K562 (cell line): ENCODE measurements at regions not wholly inside any gene's neighbourhood (a gene's known extent, or its start where the extent isn't known, plus 50 kb on each side); places are given as distances from the start of the nearest gene placed in this dataset.

Experiments used
- MAZ ChIP-seq, 2 experiments: fragments of 450-650 bp in 1 of 2; sonication (generic) in 1 of 2; formaldehyde crosslinking; IDR thresholded peaks in 1 of 2; conservative IDR thresholded peaks in 1 of 2; 2 replicates each; pipeline versions ENCODE4 v1.4.0 to v1.5.0; 2020; ENCODE audit warnings: mild to moderate bottlenecking in 1 of 2, missing genetic modification reagents in 1 of 2
- NBN ChIP-seq: fragments of 450-650 bp; IDR thresholded peaks from 2 replicates; pipeline ENCODE4 v1.6.1; 2016; ENCODE audit warnings: low read depth, mild to moderate bottlenecking
- NFIC ChIP-seq: fragments of 450-650 bp; IDR thresholded peaks from 2 replicates; pipeline ENCODE4 v1.6.1; 2017; ENCODE audit warnings: mild to moderate bottlenecking, inconsistent platforms
- NONO ChIP-seq, 2 experiments: fragments of 200-400 bp in 1 of 2; fragments of 450-650 bp in 1 of 2; formaldehyde crosslinking in 1 of 2; IDR thresholded peaks; 2 replicates each; pipeline ENCODE4 v1.6.1; 2017; ENCODE audit warnings: low read depth in 2 of 2, mild to moderate bottlenecking in 2 of 2, moderate library complexity in 2 of 2, low read length in 1 of 2
- PATZ1 ChIP-seq: fragments of 250-450 bp; sonication (Bioruptor Pico); IDR thresholded peaks from 2 replicates; pipeline ENCODE4 v1.5.0; 2020; ENCODE audit warnings: mild to moderate bottlenecking, borderline replicate concordance
- PHB ChIP-seq: fragments of 250-450 bp; sonication (Bioruptor Pico); IDR thresholded peaks from 2 replicates; pipeline ENCODE4 v1.5.0; 2021
- PHF21A ChIP-seq: fragments of 450-650 bp; IDR thresholded peaks from 2 replicates; pipeline ENCODE4 v1.6.1; 2017; ENCODE audit warnings: low read depth, borderline replicate concordance
- PRDM10 ChIP-seq: fragments of 450-650 bp; IDR thresholded peaks from 2 replicates; pipeline ENCODE4 v1.6.1; 2018; ENCODE audit not compliant: partially characterized antibody
- SRF ChIP-seq, 2 experiments: fragments of 250-450, 450-650 bp in 1 of 2; sonication (Bioruptor Pico) in 1 of 2; sonication (generic) in 1 of 2; formaldehyde crosslinking; IDR thresholded peaks; 2 replicates each; pipeline versions ENCODE4 v1.5.0 to v1.5.1; 2020 to 2022; ENCODE audit warnings: mild to moderate bottlenecking in 1 of 2, missing genetic modification reagents in 1 of 2
- ZBTB49 ChIP-seq: sonication (generic); formaldehyde crosslinking; IDR thresholded peaks from 2 replicates; pipeline ENCODE4 v1.8.0; 2022; ENCODE audit warnings: missing genetic modification reagents, mild to moderate bottlenecking, borderline replicate concordance
- ZNF274 ChIP-seq: IDR thresholded peaks from 2 replicates; pipeline ENCODE4 v1.6.1; 2011; ENCODE audit warnings: low read depth, mild to moderate bottlenecking, low read length, moderate library complexity, borderline replicate concordance
- TF ChIP-seq, protein P1 (sequence below): fragments of 250-450 bp; sonication (Bioruptor Pico); IDR thresholded peaks from 2 replicates; pipeline ENCODE4 v1.4.0; 2020; ENCODE audit warnings: mild to moderate bottlenecking, moderate library complexity
- TF ChIP-seq, protein P2 (sequence below): sonication (generic); formaldehyde crosslinking; IDR thresholded peaks from 2 replicates; pipeline ENCODE4 v1.8.1; 2022; ENCODE audit warnings: missing genetic modification reagents
- TF ChIP-seq, protein P3 (sequence below): fragments of 200-400 bp; formaldehyde crosslinking; IDR thresholded peaks from 2 replicates; pipeline ENCODE4 v1.6.1; 2017; ENCODE audit warnings: mild to moderate bottlenecking, low read depth, low read length, moderate library complexity

GRCh38 chr10:27440478-27440877 lies 63.6 kb upstream of the RAB18 start:
- TF ChIP-seq MAZ (CRISPR knock-in tag; conservative IDR thresholded peaks at IDR 0.05 in 1 of 2, IDR thresholded peaks at IDR 0.05 in 1 of 2) (no peak), NFIC (no peak), PATZ1 (CRISPR knock-in tag) (no peak), PHF21A (no peak), NBN (no peak), NONO (IDR thresholded peaks at IDR 0.05; ENCODE audit: low read depth in 2 of 2, low read length in 1 of 2) (no peak), SRF (CRISPR knock-in tag; IDR thresholded peaks at IDR 0.05) (no peak), ZNF274 (no peak), PRDM10 (no peak), ZBTB49 (CRISPR knock-in tag) (no peak), PHB (CRISPR knock-in tag) (no peak)
- TF ChIP-seq, protein P1, sequence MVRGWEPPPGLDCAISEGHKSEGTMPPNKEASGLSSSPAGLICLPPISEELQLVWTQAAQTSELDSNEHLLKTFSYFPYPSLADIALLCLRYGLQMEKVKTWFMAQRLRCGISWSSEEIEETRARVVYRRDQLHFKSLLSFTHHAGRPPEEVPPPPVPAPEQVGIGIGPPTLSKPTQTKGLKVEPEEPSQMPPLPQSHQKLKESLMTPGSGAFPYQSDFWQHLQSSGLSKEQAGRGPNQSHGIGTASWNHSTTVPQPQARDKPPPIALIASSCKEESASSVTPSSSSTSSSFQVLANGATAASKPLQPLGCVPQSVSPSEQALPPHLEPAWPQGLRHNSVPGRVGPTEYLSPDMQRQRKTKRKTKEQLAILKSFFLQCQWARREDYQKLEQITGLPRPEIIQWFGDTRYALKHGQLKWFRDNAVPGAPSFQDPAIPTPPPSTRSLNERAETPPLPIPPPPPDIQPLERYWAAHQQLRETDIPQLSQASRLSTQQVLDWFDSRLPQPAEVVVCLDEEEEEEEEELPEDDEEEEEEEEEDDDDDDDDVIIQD (CRISPR knock-in tag): no peak
- TF ChIP-seq, protein P2, sequence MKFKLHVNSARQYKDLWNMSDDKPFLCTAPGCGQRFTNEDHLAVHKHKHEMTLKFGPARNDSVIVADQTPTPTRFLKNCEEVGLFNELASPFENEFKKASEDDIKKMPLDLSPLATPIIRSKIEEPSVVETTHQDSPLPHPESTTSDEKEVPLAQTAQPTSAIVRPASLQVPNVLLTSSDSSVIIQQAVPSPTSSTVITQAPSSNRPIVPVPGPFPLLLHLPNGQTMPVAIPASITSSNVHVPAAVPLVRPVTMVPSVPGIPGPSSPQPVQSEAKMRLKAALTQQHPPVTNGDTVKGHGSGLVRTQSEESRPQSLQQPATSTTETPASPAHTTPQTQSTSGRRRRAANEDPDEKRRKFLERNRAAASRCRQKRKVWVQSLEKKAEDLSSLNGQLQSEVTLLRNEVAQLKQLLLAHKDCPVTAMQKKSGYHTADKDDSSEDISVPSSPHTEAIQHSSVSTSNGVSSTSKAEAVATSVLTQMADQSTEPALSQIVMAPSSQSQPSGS (CRISPR knock-in tag): no peak
- TF ChIP-seq, protein P3, sequence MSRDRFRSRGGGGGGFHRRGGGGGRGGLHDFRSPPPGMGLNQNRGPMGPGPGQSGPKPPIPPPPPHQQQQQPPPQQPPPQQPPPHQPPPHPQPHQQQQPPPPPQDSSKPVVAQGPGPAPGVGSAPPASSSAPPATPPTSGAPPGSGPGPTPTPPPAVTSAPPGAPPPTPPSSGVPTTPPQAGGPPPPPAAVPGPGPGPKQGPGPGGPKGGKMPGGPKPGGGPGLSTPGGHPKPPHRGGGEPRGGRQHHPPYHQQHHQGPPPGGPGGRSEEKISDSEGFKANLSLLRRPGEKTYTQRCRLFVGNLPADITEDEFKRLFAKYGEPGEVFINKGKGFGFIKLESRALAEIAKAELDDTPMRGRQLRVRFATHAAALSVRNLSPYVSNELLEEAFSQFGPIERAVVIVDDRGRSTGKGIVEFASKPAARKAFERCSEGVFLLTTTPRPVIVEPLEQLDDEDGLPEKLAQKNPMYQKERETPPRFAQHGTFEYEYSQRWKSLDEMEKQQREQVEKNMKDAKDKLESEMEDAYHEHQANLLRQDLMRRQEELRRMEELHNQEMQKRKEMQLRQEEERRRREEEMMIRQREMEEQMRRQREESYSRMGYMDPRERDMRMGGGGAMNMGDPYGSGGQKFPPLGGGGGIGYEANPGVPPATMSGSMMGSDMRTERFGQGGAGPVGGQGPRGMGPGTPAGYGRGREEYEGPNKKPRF: no peak
